ENCODE measurements at regions not wholly inside any gene's neighbourhood (a gene's known extent, or its start where the extent isn't known, plus 50 kb on each side); places are given as distances from the start of the nearest gene placed in this dataset.

DNA sequence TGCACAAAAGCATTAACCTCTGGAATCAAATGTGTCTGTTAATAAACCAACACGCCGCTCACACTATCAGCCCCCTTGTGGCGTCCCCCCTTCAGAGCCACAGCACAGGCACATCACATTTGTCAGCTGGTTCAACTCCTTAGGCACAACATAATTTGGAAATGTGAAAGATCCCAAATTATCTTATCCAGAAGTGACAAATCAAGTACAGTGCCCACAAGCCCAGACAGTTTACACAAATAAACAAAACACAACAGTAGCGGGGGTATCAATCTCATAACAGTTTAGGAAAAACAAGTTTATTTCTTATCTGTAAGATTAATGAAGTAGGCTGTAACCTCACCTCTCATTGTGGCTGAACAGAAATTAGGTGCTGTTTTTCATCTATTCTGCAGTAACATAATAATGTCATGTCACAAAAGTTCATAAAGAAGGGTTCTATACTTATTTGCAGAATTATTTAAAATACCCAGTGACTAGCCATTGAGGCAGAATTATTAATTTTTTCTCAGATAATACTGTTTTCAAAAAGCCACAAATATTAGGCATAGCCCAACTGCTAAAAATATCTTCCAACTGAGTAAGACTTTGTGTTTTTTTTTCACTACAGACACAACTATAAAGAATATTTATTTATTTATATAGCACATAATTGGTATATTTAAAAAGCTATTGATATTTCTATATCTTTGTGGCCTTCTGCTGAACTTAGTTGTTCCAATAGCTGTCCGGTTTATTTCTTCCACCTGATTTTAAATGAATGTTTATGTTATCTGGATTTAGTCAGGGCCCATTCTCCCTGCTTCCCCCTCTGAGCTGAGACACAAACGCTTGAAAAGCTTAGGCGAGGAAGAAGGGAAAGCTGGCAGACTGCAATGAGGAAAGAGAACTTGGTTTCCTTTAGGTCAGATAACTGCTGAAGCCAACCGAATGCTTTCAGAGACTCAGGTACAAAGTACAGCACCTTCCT, 214.7 kb downstream of the QDPR start:
- DNase-seq (ENCODE audit: low spot score) = no peak

DNA sequence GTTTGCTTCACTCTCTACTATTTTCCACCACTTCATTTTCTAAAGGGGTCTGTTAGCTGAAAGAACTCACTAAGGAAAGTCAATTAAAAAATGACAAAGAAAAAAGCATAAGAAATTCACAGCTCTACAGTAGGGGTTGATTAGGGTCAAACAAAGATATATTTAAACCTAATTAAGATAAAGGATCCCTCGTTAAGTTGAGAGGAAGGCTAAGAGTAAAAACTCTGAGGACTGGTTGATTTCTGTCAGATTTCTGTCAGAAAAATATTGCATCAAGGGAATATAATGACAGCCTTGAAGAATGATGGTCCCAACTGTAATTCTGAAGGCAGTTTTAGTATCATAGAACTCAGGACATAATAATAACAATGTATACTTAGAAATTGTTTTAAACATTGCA, 218.0 kb downstream of the QDPR start:
- DNase-seq (ENCODE audit: low spot score) = no peak

DNA sequence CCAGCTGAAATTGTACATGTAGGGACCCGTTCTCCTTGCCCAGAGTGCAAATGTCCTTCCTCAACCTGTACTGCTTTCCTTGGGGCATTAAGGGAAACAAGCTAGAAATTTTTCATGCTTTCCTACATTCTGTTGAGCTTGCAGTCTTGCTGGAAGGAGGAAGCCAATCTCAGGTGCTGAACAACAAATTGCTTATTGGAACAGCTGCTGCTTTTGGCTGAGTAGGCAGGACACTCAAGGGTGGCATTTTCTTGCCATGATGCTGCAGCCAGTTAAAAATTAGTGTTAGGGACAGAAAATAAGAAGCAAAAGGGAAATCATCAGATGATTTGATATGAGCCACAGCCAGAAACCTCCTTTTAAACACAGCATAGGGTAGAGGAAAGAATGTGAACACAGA, 223.7 kb downstream of the QDPR start:
- no peak for DNase-seq (ENCODE audit: low spot score)

DNA sequence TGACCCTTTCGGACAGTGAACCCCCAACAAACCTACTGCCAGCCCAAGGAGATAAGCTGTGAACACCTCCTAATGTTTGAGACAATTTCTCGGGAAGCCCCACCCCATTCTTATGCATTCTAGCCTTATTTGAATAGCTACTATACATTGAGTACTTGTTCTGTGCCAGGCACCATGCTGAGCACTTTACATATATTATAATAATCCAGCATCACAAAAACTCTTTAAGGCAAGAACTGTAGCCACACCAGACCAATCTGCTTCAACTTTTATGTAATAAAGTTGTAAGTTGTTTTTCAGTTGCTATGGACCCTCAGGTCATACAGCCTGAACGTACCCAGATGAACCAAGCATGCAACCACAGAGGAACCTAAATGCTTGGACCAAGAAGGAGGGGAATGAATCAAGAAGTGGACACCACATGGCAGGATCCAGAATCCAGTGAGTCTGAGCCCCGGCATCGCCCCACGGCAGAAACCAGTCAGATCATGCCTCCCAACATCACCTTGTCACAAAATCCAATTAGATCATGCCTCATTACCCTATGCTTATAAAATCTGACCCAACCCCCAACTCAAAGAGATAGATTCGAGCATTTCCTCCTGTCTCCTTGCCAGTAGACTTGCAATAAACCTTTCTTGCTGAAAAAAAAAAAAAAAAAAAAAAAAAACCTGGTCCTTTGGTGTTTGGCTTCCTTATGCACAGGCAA, 225.0 kb downstream of the QDPR start:
- DNase-seq (ENCODE audit: low spot score) = no peak

DNA sequence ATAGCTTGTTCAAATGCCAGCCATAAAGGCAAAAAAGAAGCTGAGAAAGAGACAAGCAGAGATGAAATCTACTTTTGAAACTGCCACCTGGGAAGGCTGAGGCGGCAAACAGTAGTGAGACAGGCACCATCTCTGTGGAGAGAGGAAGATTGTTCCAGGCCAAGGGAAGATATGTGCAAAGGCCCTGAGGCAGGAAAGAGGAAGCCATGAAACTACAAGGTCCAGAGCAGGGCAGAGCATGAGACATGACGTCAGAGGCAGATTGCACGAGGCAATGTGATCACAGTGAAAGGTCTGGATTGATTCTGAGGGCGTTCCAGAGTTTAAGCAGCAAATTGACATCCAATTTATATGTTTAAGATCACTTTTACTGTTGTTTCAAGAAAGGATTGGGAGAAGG, 226.1 kb downstream of the QDPR start:
- no peak for DNase-seq (ENCODE audit: low spot score)

DNA sequence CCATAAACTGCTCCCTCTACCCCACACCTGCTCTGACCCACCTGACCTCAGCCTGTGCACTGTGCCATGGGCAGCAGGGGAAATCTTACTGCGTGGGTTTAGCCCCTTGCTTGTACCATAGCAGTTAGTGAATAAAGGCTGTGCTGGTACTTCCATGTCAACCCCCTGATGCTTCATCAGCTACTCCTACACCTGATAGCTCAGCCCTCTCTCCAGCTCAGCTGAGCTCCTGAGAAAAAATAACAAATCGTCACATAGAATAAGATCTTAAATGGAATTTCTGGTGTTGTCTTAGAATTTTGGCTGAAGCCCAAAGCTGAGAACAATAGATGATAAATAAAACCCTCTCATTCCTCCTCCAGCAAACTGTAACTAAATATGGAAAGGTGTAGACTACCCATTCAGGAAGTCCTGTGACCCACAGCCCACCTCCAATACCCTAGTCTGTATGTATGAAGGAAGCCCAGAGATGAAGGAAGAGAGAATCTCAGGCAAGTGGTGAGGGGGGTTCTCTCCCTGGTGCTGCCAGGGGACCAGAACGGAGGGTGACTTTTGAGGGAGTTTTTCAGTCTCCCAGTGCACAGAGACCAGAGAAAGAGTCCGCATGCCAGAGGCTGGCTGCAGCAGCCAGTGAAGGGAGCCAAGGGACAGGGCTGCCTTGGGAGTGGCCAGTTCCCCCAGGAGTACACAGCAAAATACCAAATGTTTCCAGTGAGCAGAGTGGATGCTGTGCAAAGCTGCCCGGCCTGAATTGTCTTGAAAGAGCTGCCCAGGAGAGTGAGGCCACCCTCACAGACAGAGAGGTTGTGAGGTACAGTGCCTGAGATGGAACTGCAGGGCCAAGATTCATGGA, 227.3 kb downstream of the QDPR start:
- DNase-seq (ENCODE audit: low spot score) = peak; percentile 38

DNA sequence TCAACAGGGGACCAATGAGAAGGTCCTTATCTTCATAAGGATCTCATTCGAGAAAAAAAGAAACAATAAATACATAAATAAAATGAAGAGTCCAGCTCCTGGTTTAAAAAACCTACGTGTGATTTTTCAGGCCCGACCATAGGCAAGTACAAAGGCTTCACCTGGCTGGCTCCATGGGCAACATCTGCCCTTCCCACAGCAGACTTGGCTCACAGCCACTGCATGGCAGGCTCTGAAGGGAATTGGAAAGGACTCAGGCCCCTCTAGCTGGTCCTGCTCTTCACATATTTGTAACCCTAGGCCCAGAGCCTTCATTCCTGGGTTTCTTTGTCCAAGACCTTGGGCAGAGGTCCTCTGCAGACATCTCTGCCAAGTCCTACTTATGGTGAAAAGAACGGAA, 228.1 kb downstream of the QDPR start:
- no peak for DNase-seq (ENCODE audit: low spot score)

DNA sequence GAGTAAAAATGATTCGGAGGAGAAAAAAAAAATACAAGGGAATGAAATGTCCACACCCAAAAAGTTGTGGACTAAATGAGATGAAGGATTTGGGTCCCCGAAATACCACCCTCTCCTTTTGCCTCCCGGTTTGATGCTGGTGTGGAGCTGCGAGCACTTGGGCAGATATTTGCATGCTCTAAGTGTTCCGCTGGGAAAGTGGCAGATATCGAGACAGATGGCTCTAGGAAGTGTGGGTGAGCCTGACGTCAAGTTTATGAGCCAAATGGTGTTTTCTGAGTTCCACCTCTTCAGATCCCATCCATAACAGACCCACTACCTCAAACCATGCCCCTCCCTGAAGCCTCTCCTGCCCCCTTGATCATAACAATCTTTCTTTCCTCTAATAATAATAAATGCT, 228.6 kb downstream of the QDPR start:
- DNase-seq (ENCODE audit: low spot score) = peak; percentile 69

DNA sequence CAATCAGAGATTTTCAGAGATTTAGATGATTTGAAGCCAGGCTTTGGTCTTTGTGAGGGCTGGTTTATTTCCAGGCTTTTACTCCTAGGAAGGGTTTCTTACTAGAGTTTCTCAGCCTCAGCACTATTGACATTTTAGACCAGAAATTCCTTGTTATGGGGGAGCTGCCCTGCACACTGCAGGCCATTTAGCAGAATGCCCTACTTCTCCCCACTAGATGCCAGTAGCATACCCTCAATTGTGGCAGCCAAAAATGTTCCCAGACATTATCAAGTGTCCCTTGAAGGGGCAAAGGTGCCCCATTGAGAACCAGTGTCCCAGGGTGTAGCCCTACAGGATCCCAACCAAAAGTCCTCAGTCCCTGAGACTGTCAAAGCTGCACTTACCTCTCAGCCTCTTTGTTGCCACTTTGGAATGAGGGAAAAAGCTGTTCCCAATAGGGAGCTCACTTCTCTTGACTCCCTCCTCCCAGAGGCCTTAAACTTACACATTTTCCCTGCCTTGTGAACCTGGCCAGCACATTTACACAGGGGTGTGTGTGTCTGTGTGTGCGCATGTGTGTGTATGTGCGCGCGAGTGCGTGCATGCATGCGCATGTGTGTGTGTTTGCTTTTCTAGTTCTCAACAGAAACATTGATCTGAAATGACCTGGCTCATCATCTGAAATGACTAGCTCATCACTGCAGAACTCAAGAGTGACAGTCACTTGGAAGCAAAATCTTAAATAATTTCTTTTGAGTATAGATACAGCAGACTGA, 231.4 kb downstream of the QDPR start:
- DNase-seq (ENCODE audit: low spot score) = no peak

DNA sequence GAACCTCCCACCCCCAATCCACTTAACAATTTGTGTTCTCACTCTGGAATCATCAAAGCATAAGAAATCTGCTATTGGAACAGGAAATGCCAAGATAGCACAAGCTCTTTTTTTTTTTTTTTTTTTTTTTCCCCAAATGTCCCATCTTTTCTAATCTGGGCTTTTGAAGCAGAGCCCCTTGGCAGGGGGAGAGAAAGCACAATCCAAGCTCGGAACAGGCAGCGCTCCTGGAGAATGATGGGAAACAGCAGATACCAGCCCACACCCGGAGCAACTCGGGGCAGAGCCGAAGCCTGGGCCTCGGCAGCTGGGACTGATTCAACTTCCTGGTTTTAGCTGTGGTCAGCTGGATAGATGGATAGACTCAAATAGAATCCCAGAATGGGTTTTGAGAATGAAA, 235.1 kb downstream of the QDPR start:
- DNase-seq (ENCODE audit: low spot score) = peak; percentile 51

DNA sequence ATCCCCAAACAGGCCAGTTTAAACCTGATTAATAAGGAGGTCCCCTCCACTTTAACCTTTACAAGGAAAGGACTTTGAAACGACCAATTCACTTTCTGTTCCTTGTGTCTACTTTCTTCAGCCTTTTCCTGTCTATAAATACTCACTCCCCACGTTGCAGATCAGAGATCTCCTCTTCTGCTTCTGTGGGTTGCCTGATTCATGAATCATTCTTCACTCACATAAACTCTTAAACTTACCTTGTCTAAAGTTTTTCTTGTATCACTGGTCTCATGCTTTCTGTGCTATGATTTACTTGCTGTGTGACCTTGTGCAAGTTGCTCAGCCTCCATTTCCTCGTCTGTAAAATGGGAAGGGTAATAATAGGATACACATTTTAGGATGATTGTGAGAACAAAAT, 236.1 kb downstream of the QDPR start:
- DNase-seq (ENCODE audit: low spot score) = no peak

DNA sequence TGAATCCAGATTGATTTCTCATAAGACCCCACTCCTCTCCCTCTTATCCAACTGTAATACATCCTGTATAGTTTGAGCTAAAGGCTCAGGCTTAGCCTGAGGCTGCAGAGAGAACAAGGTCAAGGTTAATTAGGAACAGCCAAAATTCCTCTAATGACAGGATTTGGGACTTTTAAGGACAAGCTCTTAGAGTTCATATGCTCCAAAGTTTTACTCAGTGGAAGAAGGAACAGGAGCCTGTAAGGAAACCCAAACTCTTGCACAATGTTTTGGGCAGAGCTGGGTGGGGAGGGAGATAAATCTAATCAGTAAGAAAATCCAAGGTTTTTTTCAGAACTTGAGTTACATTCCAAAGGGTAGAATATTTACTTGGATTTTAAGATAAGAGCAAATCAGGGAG, 238.8 kb downstream of the QDPR start:
- no peak for DNase-seq (ENCODE audit: low spot score)

DNA sequence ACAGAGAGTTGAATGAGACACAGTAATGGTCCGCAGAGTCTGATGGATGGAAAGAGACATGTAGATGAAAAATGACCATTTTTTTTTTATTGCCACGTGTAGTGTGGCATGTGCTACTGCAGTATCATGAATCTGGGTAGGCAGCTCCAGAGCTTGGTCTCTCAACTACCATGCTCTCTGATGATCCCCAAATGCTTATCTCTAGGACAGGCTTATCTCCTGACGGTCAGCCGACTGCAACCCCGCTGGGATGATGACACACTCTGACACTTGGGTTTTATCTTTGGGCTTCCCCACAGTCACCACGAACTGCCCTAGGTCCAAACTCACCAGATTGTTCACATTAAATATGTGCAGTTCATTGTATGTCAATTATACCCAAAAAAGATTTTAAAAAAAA, 239.7 kb downstream of the QDPR start:
- DNase-seq (ENCODE audit: low spot score) = no peak

DNA sequence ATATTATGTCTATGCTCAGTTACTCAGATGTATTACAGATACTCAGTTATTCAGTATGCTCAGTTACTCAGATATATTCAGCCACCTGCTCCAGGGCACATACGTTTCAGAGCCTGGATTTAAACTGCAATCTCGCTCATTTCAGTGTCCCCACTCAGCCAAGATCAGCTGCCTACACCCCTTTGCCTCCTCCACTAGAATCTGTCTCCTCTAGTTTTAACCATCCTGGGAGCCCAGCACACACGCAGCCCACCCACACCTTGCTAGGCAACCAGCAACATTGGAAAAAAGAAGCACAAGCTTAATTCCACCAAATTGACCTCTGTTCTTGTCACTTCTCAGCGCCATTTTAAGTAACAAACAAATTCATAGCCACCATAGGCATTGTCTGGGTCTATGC, 246.2 kb downstream of the QDPR start:
- peak; percentile 74 for DNase-seq (ENCODE audit: low spot score)

DNA sequence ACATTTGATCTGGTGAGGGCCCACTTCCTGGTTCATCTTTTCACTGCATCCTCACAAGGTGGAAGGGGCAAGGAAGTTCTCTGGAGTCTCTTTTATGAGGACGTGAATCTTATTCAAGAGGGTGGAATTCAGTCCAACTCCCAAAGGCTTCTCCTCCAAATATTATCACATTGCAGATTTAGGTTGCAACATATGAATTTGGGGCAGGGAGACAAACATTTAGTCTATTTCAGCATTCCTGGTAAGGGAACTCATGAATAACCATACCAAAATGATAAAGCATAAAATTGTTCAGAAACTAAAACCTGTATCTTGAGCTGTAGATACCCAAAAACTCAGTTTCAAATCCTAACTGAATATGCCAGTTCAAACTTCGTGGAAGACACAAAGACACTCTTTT, 246.8 kb downstream of the QDPR start:
- DNase-seq (ENCODE audit: low spot score) = no peak

DNA sequence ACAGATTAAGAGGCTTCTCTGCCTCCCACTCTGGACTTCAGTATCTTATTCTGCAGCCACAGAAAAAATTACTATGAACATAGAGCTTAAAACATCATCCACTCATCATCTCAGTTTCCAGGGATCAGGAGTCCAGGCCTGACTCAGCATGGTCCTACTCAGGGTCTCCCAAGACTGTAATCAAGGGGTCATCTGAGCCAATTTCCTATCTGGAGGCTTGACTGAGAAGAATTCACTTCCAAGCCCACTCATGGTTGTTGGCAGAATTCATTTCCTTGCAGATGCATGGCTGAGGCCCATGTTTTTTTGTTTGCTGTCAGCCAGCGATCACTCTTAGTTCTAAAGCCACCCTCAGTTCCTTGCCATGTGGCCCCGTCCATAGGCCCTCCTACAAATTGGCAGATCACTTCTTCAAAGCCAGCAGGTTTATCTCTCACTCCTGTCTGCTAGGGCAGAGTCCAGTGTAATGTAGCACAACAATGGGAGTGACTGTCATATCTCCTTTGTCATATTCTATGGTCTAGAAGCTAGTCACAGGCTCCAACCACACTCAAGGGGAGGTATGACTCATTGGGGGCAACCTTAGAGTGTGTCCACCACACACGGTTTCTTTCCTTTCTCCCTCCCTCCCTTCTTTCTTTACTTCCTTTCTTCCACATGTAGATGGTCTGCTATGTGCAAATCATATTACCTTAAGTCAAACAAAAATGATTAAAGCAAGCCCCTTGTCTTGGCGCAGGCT, 251.6 kb downstream of the QDPR start:
- DNase-seq (ENCODE audit: low spot score) = no peak

DNA sequence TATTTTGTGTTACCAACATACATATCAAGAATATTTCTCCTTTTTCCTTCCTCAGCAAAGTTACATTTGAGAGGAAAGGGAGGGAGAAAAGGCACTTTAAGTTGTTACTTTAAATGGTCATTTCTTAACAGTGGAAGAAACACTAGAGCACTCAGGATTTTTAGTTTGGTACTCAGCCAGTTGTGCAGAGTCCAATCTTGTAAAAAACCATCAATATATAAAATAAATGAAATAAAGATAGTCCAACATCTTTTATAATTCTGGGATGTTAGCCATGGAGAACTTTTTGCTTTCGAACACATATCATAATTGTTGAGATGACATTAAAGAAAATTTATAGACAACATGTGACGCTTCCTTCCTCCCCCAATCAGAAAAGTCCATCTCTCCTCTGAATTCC, 253.8 kb downstream of the QDPR start:
- no peak for DNase-seq (ENCODE audit: low spot score)

DNA sequence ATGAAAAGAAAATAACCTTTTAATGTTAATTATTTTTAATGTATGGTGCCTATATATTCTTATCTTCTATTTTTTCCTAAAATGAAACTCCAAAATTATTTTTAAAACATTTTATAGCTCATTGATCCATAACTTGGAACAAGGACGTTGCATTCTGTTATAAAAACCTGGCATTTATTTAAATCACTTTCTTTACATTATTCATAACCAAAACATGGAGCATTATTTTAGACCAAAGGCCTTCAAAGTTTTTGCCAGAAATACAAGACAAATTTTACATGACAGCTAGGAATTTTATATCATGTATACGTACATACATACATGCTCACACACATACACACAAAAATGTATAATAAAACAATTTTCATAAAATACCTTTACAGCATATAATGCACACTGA, 259.8 kb downstream of the QDPR start:
- no peak for DNase-seq (ENCODE audit: low spot score)

DNA sequence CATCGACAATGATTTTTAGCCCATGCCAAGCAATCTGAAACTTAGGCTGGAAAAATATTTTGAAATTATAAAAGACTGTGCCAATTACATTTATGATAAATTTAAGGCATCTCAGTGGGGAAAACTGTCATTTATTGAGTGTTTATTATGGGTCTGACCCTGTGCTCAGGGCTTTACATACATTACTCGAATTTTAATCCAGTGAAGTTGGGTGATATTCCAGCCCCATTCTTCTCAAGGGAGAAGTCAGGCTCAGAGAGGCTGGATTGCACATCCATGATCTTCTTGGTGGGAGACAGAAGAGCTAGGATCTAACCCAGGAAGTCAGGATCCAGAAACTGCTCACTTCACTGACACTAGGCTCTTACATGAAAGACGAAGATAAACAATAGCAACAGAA, 260.8 kb downstream of the QDPR start:
- no peak for DNase-seq (ENCODE audit: low spot score)

DNA sequence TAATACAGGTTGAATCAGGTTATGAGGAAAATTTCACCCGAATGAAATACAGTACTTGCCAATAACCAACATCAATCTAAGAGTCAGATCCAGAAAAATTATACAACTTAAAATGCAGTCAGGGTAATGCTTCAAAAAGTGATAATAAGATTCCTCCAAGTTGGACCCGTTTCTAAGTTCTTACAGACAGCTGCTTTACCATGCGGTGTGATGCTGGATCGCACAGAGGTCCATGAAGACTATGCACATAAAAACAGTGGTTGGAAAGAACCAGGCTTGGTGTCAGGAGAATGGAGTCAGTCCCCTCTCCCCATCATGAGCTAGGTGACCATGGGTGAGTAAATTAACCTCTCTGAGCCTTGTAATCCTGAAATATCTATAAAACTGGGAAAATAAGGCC, 261.3 kb downstream of the QDPR start:
- DNase-seq (ENCODE audit: low spot score) = no peak

DNA sequence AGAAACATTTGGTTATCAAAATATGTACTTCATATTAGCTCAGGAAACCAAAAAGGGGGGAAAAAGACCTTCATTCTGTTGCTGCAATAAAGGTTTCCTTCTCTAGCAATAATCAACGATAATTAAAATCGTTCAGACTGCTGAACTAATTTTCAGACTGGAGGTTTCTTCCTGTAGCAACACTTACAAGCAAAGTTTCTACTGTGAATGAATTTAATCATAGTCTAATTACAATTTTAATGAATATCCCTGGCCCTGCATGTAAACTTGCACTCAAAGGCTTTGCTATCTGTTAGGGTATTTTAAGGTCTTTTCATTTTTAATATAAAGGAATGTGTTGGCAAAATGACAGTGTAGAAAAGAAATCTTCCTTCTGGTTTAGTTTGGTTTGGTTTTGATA, 265.2 kb downstream of the QDPR start:
- no peak for DNase-seq (ENCODE audit: low spot score)
